ENCODE measurements at regions not wholly inside any gene's neighbourhood (a gene's known extent, or its start where the extent isn't known, plus 50 kb on each side); places are given as distances from the start of the nearest gene placed in this dataset.

- DNase-seq (no peak), ATAC-seq (no peak)
- H3K36me3 ChIP-seq (ENCODE audit: low read depth): no peaks in the 10 kb centered on the region
- intact Hi-C loops (cut with DNase I, micrococcal nuclease): no loop called here
- no peaks in the 10 kb centered on the region for H3K9me3 ChIP-seq
- no peaks in the 10 kb centered on the region for H3K4me1 ChIP-seq (ENCODE audit: low read depth)
- H3K4me3 ChIP-seq: no peak overlapping the region
- no peak for TF ChIP-seq CTCF (IDR thresholded peaks at IDR 0.05)
Observed at GRCh38 chr6:126461045-126461444, 121.1 kb downstream of the CENPW start.

- intact Hi-C loops (cut with DNase I, micrococcal nuclease): no loop called here
- H3K4me3 ChIP-seq: no peak overlapping the region
- no peak for DNase-seq
- H3K4me1 ChIP-seq (ENCODE audit: low read depth): no peaks in the 10 kb centered on the region
- ATAC-seq: no peak
- H3K36me3 ChIP-seq (ENCODE audit: low read depth): no peaks in the 10 kb centered on the region
- TF ChIP-seq CTCF (IDR thresholded peaks at IDR 0.05): no peak
- H3K9me3 ChIP-seq: no peaks in the 10 kb centered on the region
Observed at GRCh38 chr6:126464245-126464644, 124.3 kb downstream of the CENPW start.

GRCh38 chr6:126475449-126475848 is 135.5 kb downstream of the CENPW start:
- Histone ChIP-seq H3K36me3 (ENCODE audit: low read depth) (no peaks in the 10 kb centered on the region), H3K9me3 (no peaks in the 10 kb centered on the region), H3K4me3 (no peak overlapping the region), H3K4me1 (ENCODE audit: low read depth) (no peaks in the 10 kb centered on the region)
- no peak for TF ChIP-seq CTCF (IDR thresholded peaks at IDR 0.05)
- intact Hi-C loops (cut with DNase I, micrococcal nuclease): no loop called here
- no peak for DNase-seq
- no peak for ATAC-seq

- Histone ChIP-seq H3K4me1 (ENCODE audit: low read depth) (no peaks in the 10 kb centered on the region), H3K36me3 (ENCODE audit: low read depth) (no peaks in the 10 kb centered on the region), H3K4me3 (no peak overlapping the region), H3K9me3 (no peaks in the 10 kb centered on the region)
- no peak for TF ChIP-seq CTCF (IDR thresholded peaks at IDR 0.05)
- intact Hi-C loops (cut with DNase I, micrococcal nuclease): no loop called here
- no peak for DNase-seq
- no peak for ATAC-seq
Observed at GRCh38 chr6:126477678-126478077, 137.8 kb downstream of the CENPW start.

GRCh38 chr6:126480268-126480667 is 140.4 kb downstream of the CENPW start:
- no peaks in the 10 kb centered on the region for H3K9me3 ChIP-seq
- ATAC-seq (no peak), DNase-seq (no peak)
- no peaks in the 10 kb centered on the region for H3K36me3 ChIP-seq (ENCODE audit: low read depth)
- H3K4me3 ChIP-seq: no peak overlapping the region
- no peak for TF ChIP-seq CTCF (IDR thresholded peaks at IDR 0.05)
- H3K4me1 ChIP-seq (ENCODE audit: low read depth): no peaks in the 10 kb centered on the region
- intact Hi-C loops (cut with DNase I, micrococcal nuclease): no loop called here

GRCh38 chr6:126481319-126481718 is 141.4 kb downstream of the CENPW start:
- Histone ChIP-seq H3K36me3 (ENCODE audit: low read depth) (no peaks in the 10 kb centered on the region), H3K9me3 (no peaks in the 10 kb centered on the region), H3K4me1 (ENCODE audit: low read depth) (no peaks in the 10 kb centered on the region), H3K4me3 (no peak overlapping the region)
- intact Hi-C loops (cut with DNase I, micrococcal nuclease): no loop called here
- no peak for DNase-seq
- ATAC-seq: no peak
- TF ChIP-seq CTCF (IDR thresholded peaks at IDR 0.05): no peak
